Activated B cell treated with CpG ODN at 0.5 μM for 24 hours (primary cell): ENCODE measurements at regions not wholly inside any gene's neighbourhood (a gene's known extent, or its start where the extent isn't known, plus 50 kb on each side); places are given as distances from the start of the nearest gene placed in this dataset.

ENCODE experiments used
- ATAC-seq: fragments of 200-7000 bp; cut with Tn5 transposase; one replicate; pipeline ENCODE4 v1.10.0; 2021; ENCODE audit warnings: low read depth, mild to moderate bottlenecking, moderate library complexity
- CTCF ChIA-PET: fragments of 350-600 bp; sonication (Branson Sonifier 250); formaldehyde crosslinking; loops from one replicate; lab custom pipeline; 2021; ENCODE audit warnings: antibody characterized with exemption; lab: Charles Lee
- POLR2A ChIA-PET: fragments of 350-600 bp; sonication (Branson Sonifier 250); formaldehyde crosslinking; loops from one replicate; lab custom pipeline; 2021; ENCODE audit warnings: antibody characterized with exemption; lab: Charles Lee
- DNase-seq: peaks from one replicate; pipeline ENCODE4 v3.0.0; 2022
- H3K27ac Mint-ChIP-seq: one replicate; pipeline ENCODE4 v1.8.0; 2020; ENCODE audit warnings: mixed read lengths
- H3K27me3 Mint-ChIP-seq: one replicate; pipeline ENCODE4 v1.8.0; 2021; ENCODE audit warnings: mixed read lengths
- H3K36me3 Mint-ChIP-seq: one replicate; pipeline ENCODE4 v1.8.0; 2021; ENCODE audit warnings: low read depth, mixed read lengths
- H3K4me1 Mint-ChIP-seq: one replicate; pipeline ENCODE4 v1.8.0; 2021; ENCODE audit warnings: mixed read lengths
- H3K4me3 Mint-ChIP-seq: one replicate; pipeline ENCODE4 v1.8.0; 2020; ENCODE audit warnings: mild to moderate bottlenecking, mixed read lengths
- H3K9me3 Mint-ChIP-seq: one replicate; pipeline ENCODE4 v1.8.0; 2020; ENCODE audit warnings: mixed read lengths
- intact Hi-C: fragments of 100-400 bp; cut with micrococcal nuclease; formaldehyde crosslinking; loops from one replicate; pipeline ENCODE4 v1.15.1; 2024
- TF ChIP-seq, protein P1 (sequence below): fragments of 200-600 bp; IDR thresholded peaks from one replicate; pipeline ENCODE4 v1.8.0; 2022; ENCODE audit warnings: antibody characterized with exemption, mild to moderate bottlenecking

DNA sequence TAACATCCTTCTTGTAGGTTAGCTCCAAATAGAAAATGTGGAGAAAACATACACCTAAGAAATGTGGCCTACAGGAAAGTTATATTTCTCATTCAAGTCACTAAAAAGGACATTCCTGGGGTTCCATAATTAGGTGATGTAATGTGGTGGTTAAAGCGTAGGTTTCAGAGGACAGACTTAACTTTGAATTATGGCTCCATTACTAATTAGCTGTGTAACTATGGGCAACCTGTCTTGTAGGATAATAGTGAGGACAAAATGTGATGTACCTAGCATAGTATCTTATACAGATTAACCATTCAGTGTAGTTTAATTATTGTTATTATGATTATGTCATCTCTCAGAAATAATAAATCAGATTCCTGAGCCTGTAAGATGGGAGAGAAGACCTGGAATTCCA is 602.5 kb downstream of the TSN start:
- no peaks in the 10 kb centered on the region for H3K4me1 Mint-ChIP-seq
- no peak overlapping the region for H3K27ac Mint-ChIP-seq
- H3K4me3 Mint-ChIP-seq, result no peak overlapping the region
- TF ChIP-seq, protein P1, sequence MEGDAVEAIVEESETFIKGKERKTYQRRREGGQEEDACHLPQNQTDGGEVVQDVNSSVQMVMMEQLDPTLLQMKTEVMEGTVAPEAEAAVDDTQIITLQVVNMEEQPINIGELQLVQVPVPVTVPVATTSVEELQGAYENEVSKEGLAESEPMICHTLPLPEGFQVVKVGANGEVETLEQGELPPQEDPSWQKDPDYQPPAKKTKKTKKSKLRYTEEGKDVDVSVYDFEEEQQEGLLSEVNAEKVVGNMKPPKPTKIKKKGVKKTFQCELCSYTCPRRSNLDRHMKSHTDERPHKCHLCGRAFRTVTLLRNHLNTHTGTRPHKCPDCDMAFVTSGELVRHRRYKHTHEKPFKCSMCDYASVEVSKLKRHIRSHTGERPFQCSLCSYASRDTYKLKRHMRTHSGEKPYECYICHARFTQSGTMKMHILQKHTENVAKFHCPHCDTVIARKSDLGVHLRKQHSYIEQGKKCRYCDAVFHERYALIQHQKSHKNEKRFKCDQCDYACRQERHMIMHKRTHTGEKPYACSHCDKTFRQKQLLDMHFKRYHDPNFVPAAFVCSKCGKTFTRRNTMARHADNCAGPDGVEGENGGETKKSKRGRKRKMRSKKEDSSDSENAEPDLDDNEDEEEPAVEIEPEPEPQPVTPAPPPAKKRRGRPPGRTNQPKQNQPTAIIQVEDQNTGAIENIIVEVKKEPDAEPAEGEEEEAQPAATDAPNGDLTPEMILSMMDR, result no peak
- H3K36me3 Mint-ChIP-seq, result no peaks in the 10 kb centered on the region
- peaks cover 4% of the 10 kb centered on the region for H3K9me3 Mint-ChIP-seq
- ATAC-seq, result no peak
- CTCF ChIA-PET, result no interaction called here
- no peaks in the 10 kb centered on the region for H3K27me3 Mint-ChIP-seq
- no peak for DNase-seq
- intact Hi-C loops, result no loop called here
- POLR2A ChIA-PET, result no interaction called here

DNA sequence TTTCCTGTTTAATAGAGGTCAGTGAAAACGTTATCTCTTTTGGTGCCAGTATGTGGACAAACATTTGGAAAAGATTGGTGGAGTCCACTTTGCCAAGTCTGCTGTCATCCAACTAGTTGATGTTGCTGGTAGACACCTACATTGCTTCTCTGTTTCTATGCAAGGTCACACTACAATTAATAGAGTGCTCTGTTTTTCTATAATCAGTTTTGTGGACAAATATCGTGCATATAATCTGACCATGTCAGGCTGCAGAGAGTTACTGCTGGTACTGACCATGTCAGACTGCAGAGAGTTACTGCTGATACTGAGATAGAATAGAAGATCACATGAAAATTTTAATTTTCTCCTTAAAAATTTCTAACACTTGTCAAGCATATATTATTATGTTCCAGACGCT is 603.3 kb downstream of the TSN start:
- H3K9me3 Mint-ChIP-seq, result peaks cover 4% of the 10 kb centered on the region
- H3K27me3 Mint-ChIP-seq, result no peaks in the 10 kb centered on the region
- POLR2A ChIA-PET, result no interaction called here
- DNase-seq, result no peak
- TF ChIP-seq, protein P1, result no peak
- intact Hi-C loops, result no loop called here
- CTCF ChIA-PET, result no interaction called here
- no peaks in the 10 kb centered on the region for H3K4me1 Mint-ChIP-seq
- no peaks in the 10 kb centered on the region for H3K36me3 Mint-ChIP-seq
- no peak overlapping the region for H3K27ac Mint-ChIP-seq
- no peak overlapping the region for H3K4me3 Mint-ChIP-seq
- no peak for ATAC-seq

DNA sequence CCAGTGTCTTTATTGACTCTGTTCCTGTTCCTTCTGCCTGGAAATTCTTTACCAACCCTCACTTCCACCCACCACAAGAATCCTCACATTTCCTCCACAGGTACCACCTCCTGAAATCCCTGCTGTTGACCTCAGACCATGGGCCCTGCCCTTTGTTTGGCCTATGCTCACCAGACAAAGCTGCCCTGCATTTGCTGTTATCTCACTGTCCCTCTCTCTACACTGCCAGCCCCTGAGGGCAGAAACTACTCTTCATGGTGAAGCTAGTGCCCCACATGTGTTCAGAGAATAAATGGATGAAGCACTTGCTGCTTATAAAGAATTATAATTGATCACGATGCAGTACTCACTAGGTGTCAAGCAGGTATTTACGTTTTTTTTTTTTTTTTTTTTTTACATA is 608.4 kb downstream of the TSN start:
- H3K27me3 Mint-ChIP-seq, result no peaks in the 10 kb centered on the region

DNA sequence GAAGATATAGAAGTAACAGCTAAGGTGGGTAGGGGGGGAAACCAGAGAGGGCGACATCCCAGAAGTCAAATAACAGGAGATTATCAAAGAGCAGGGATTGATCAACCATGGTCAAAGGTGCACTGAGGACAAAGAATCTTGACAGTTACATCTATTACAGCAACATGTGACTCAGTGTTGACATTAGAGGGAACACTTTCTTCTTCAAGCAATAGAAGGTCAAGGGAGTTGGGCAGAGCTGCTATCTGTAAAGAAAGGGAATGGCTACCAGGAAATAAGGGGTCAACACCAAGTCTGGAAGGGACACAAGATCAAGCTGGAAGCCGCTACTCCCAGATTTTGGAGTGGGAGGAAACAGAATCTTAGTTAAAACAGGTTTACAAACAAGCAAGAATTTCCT is 611.0 kb downstream of the TSN start:
- DNase-seq (no peak), ATAC-seq (no peak)
- TF ChIP-seq, protein P1, result no peak
- Mint-ChIP-seq H3K4me3 (no peak overlapping the region), H3K4me1 (no peaks in the 10 kb centered on the region), H3K36me3 (no peaks in the 10 kb centered on the region), H3K9me3 (no peaks in the 10 kb centered on the region), H3K27ac (no peak overlapping the region), H3K27me3 (no peaks in the 10 kb centered on the region)
- intact Hi-C loops, result no loop called here
- POLR2A ChIA-PET, result no interaction called here
- CTCF ChIA-PET, result no interaction called here

More for the DNA sequence above, 608.4 kb downstream of the TSN start:
- TF ChIP-seq, protein P1, result no peak
- no peaks in the 10 kb centered on the region for H3K9me3 Mint-ChIP-seq
- no peaks in the 10 kb centered on the region for H3K4me1 Mint-ChIP-seq
- intact Hi-C loops, result no loop called here
- no peaks in the 10 kb centered on the region for H3K36me3 Mint-ChIP-seq
- no peak for DNase-seq
- no peak overlapping the region for H3K4me3 Mint-ChIP-seq
- no peak overlapping the region for H3K27ac Mint-ChIP-seq
- ATAC-seq, result no peak
- POLR2A ChIA-PET, result no interaction called here
- CTCF ChIA-PET, result no interaction called here

DNA sequence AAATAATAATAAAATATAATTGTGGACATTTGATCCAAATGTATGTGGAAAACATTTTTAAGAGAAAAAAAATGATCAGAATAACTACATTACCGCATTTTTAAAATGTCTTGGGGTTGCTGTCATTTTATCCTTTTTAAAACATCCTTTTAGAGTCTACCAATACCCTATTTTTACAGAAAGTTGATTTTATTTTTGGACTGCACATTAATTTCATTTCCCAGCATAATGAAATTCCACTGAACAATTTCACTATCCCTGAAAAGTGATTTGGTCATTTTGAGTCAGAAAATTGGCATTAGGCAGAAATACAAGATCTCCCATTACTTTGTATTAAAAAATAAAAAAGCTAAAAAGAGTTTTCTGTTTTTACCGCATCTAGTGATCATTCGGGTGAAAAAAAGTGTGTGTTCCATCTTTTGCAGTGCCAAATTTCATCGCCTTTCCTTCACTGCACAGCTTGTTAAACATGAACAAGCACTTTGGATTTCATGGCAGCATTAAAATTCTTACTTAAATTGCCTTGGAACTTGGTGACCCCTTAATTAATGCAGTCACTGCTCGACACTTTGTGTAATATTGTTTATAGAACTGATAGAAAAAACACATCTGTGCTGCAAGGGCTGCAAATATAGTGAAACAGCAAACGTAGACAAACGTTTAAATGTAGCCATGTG is 611.7 kb downstream of the TSN start:
- Mint-ChIP-seq H3K4me3 (no peak overlapping the region), H3K4me1 (no peaks in the 10 kb centered on the region), H3K27me3 (no peaks in the 10 kb centered on the region), H3K9me3 (no peaks in the 10 kb centered on the region), H3K27ac (no peak overlapping the region), H3K36me3 (no peaks in the 10 kb centered on the region)
- ChIA-PET CTCF (no interaction called here), POLR2A (no interaction called here)
- no peak for ATAC-seq
- intact Hi-C loops, result no loop called here
- TF ChIP-seq, protein P1, result no peak
- DNase-seq, result no peak
